ENCODE measurements at regions not wholly inside any gene's neighbourhood (a gene's known extent, or its start where the extent isn't known, plus 50 kb on each side); places are given as distances from the start of the nearest gene placed in this dataset.

DNA sequence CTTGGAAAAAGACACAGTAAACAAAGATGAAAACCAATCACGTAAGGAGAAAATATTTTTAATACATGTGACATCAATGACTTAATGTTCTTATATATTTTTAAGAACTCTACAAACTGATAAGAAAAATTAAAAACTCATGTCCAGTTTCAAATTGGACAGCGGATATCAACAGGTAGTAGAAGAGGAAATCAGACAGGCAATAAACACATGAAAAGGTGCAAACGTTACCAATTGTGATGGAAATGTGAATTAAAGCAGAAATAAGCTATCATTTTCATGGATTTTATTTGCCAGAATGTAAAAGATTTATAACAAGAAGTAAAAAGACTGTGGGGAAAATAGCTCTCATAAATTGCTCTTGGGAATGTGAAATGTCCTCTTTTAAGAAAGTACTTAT, 382.3 kb downstream of the DLEU7 start:
- TF ChIP-seq POLR2AphosphoS5 (IDR thresholded peaks at IDR 0.05; ENCODE audit: low read depth, low read length) (no peak), POLR2A (IDR thresholded peaks at IDR 0.05; ENCODE audit: low read depth, low read length) (no peak), TAF1 (IDR thresholded peaks at IDR 0.05; ENCODE audit: low read depth, low read length) (no peak)

All from GM12891 (cell line).